ENCODE measurements at regions not wholly inside any gene's neighbourhood (a gene's known extent, or its start where the extent isn't known, plus 50 kb on each side); places are given as distances from the start of the nearest gene placed in this dataset.
"Not testable (repeated sequence)": the region's sequence is repeated elsewhere in the genome, so short reads cannot be mapped to it uniquely, and the experiment has no call there.

DNA sequence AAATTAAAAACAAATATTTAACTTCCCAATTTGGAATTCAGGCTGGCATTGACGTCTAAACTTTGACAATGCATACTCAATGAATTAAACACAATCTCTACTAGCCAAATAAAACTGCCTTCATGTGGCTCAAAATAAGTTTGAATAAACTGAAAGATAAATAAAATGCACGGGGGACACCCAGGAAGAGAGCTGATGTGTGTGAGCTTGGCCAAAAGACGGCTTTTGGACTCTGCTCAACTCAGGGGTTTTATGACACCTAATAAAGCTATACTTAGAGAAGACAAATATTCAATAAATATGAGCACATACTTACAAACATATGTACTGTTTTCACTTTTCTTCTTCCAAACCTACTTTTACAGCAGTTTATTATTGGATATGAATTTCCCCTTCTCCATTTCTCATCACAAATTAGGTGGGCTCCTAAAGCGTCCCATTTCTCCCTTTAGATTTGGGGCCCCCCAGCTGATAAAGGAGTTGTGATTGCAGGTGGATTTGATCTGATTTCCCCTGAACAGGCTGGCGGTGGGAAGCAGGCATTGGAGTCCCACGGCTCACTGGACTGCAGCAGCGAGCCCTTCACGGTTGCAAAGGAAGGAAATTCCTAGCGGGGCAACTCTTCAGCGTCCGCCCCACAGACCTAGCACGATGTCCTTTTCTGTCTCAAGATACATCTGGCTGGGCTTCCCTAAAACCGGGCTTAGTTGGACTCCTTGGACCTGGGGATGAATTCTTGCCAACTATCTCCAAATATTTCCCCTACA lies 79.6 kb downstream of the INSIG1 start:
- DNase-seq (ENCODE audit: low read depth) = no peak

DNA sequence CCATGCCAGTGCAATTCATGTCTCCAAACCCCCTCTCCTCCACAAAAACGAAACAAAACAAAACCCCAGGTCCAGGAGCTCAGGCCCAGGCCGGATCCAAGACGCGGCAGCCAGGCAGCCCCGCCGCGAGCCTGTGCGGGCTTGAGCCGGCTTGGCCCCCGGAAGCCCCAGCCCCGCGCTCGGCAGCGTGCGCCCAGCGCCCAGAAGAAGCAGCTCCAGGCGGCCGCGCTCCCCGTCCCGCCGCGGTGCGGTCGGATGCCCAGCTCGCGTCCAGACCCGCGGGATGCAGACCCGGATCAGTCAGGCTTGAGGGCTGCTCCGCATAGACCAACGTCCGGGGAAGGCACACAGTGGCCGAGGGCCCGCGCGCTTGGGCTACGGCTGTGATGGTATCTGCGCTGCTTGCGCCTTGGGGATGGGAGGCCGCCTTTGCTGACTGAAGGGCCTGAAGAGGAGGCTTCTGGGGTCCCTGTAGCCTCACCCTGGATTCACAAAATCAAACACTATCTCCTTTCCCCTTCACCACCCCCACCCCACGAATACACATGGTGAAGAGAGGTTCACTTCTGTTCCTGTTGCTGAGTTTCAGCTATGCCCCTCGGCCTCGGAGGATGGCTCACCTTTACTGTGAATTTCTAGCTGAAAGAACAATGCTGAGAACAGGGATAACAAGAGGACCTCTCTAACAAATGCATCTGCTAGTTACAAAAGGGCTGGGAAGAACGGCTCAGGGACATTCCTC lies 79.9 kb upstream of the EN2 start:
- DNase-seq (ENCODE audit: low read depth) = no peak

DNA sequence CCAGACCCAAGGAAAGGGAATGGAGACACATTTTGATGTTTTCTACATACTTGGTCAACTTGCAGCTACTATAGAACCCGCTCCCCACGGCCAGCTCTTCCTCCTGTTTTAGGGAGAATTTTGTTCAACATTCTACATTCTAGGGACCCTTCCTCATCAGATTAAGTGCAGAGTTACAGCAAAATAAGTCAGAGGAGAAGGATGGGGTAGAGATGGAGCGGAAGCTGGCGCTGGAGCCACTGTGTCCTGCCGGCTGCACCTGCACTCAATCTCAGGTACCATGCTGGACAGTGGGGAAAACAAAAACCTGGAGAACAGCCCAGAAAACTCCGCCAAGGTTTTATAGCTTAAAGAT lies 79.4 kb upstream of the EN2 start:
- no peak for DNase-seq (ENCODE audit: low read depth)

DNA sequence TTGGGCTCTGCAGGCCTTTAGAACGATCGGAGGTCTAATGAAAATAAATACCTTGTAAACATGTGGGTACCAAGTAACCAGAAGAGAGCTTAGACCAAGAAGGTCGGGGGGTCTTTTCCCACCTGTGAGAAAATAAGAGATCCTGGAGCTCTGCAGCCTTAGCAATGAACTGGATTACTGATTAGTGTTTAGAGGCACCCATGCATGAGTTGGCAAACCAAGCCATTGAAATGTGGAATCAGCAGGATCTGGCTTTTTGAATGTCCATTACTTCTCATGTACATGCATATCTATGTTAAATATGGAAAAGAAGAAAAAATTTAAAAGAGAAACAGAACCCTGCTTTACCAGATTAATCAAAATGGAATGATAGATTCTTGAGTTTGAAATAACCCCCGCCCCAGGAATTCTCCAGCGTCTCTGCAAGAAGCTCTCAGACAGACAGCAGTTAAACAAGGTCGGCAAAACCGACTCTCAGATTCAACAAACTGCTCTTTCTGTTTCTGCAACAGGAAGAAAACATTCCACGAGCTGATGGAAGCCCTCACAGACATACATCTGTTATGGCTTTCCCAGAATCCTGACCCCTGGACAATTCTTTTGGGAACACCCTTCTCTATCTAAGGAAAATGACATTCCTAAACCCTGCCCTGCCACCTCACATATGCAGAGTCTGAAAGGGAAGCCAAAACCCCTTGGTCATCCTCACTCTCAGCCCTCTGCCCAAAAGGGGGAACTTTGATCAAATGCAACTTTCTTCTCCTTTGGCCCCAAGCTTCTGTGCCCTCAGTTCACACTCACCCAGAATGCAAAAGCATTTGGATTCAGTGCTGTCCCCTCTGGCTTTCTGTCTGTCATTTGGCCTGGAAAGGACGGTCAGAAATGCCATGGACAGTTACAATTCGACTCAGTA lies 78.7 kb upstream of the EN2 start:
- DNase-seq (ENCODE audit: low read depth) = no peak

DNA sequence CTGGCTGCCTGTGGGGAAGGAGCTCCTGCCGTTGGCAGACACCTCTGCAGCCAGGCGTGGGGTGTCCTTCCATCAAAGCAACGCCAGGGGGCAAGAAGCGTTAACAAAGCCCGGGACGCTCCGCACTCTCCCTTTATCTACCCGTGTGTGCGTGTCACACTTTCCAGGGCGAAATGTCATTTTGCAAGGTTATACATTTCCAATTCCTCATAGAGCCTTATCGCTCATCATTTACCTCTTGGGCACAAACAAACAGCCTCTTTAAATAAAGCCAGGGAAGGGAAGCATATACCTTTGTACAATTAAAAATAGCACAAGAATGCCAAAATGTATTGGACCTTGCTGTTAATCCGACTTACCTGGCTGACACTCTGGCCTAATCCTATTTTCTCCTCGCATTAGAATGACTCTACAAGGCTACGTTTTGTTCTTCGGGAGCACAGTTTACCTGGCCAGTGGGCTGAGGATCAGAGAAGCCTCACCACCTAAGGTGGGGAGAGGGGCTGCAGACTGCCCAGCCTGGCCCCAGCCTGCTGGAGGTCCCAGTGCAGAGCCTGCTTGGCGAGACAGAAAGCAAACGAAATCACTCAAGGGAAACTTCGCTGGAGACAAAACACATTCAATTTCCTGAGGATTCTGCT lies 77.6 kb upstream of the EN2 start:
- peak; percentile 18 for DNase-seq (ENCODE audit: low read depth)

DNA sequence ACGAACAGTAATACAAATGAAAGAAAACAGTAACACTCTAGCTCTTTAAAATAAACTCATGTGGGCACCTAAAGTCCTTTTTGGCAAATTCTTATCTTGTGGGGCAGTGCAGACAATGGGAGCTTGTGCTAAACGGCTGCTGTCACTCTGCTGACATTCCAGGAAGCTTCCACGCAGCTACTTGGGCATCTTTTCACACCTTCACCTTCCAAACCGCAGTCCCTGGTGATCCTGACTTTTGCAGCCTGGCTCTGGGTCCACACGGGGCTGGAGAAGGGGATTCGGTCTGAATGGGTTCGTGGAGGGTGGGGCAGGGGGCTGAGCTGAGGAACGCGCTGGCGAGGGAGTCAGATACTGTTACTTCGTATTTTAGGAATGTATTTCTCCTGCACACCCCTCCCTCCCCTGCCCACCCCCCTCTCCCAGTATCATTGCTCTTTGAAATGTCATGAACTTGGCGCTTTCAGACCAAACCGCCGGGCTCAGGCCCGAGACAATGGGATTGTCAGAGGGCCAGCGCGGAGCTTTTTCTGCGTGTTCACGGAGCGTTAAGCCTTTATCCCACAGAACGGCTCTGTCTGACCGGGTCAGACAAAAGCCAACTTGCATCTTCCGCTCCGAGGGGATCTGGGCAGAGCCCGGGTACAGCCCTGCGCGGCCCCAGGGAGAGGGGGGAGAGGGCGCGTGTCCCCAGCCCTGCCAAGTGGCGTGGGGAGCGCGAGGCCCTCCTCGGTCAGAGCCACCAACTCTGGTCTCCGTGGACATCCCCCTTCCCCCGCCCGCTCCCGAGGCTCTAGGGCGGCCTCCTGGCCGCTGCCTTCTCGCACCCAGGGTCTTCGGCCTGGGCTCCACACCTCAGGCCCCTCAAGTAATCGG lies 76.7 kb upstream of the EN2 start:
- DNase-seq (ENCODE audit: low read depth) = no peak

DNA sequence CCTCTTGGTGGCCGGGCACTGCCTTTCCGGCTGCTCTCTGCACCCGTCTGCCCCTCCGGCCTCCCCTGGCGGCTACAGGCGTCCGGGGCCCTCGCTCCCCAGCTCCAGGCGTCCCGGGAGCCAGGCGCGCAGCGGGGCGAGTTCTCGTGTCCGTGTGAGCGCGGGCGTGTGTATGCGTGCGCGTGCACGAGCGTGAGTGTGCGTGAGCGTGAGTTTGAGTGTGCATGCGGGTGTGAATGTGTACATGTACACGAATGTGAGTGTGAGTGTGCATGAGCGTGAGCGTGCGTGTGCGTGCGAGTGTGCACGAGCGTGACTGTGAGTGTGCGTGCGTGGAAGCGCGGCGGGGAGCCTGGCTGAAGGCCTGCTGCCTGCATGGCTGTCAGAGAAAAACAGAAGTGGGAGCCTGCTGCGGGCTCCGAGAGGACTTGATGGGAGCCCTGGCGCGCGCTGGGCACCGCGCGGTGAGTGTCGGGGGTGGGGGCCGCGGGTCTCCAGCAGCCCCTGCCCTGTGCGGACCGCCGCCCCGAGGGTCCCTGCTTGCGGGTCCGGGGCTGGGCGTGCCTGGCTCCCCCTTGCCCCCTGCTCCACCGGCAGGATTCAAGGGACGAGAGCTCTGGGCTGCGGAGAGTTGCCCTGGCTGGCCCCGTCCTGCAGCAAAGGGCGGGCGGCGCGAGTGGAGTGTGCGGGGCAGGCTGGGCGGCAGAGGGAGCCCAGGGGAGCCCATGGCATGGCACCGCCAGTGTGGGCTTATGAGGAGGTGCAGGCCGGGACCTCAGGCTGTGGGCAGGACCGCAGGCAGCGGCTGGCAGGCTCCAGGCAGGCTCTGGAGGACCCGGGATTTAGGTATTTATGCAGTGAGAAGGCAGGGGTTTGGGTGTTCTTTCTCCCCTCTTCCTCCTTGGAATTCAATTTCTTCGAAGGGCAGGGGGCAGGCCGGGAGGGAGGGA lies 75.8 kb upstream of the EN2 start:
- no peak for DNase-seq (ENCODE audit: low read depth)

DNA sequence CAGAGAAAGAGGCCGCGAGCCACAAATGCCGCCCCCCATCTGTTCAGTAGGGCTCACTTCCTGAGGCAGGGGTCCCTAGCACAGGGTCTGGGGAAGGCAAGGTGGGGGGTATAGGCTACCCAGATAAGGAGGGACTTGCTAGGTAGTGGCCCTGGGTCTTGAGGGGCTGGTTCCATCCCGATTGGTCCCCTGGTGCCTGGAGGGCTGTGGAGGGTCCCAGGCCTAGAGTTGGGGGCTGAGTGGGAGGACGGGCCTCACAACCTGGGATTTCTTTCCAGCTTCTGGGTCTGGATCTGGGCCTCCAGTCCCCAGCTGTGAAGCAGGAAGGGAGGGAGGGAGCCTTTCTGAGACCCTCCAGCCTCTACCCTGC lies 75.1 kb upstream of the EN2 start:
- no peak for DNase-seq (ENCODE audit: low read depth)

DNA sequence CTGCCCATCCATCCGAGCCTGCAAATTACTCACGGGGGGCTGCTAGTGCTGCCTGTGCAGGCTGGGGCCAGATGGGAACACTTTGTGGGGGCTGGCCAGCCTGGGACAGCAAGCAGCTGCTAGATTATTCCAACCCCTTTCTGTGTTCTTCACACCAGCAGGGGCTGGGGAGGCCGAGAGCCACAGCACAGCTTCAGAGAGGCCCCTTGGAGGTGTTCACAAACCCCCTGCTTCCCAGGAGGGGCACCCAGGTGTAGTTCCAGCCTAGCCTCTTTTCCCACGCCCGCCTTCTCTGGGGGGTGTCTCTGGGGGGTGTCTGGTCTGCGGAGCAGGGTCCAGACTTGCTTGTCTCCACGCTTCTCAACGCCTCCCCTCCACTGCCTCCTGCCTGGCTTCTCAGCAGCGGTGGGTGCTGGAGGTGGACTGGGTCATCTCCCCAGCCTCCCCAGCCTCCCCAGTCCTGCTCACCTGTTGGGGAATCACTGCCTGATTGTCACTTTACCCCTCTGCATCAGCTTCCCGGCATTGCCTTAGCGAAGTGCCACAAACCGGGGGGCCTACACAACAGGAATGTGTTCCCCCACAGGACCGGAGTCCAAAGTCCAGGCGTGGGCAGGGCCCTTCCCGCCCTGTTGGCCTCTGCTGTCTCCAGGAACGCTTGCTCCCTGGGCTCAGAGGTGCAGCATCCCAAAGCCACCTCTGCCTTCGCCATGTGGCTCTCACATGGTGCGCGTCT lies 74.0 kb upstream of the EN2 start:
- DNase-seq (ENCODE audit: low read depth) = no peak

DNA sequence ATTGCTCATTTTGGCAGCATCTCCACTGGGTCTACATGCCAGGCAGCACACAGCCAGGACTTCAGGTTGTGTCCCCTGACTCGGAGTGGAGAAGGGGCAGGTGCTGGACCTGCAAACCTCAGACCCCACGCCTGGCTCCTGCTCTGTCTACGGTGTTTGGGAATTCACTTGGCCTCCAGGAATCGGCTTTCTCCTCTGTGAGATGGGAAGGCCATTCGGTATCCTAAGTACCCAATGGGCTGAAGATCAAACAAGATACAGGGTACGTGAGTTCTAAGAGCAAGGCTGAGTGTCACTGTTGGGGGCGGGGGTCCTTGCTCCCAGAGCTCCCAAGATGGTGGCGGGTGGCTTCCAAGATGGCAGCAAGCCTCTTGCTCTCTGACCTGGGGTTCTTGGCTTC lies 73.2 kb upstream of the EN2 start:
- DNase-seq (ENCODE audit: low read depth) = no peak

DNA sequence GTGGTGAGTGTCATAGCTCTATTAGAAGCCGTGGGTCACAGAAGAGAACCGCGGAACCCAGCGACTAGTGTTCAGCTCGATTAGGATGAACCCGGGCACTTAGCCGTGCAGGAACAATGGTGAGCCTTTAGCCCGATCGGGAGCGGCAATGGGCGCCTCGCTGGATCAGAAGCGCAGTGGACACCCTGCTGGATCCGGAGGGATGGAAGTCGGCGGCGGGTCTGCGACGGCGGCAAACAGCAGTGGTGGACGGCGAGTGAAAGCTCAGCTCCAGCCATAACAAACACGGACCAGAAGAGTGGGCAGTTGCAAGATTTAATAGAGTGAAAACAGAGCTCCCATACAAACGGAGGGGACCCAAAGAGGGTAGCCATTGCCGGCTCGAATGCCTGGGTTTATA lies 72.7 kb upstream of the EN2 start:
- not testable (repeated sequence) for DNase-seq (ENCODE audit: low read depth)

DNA sequence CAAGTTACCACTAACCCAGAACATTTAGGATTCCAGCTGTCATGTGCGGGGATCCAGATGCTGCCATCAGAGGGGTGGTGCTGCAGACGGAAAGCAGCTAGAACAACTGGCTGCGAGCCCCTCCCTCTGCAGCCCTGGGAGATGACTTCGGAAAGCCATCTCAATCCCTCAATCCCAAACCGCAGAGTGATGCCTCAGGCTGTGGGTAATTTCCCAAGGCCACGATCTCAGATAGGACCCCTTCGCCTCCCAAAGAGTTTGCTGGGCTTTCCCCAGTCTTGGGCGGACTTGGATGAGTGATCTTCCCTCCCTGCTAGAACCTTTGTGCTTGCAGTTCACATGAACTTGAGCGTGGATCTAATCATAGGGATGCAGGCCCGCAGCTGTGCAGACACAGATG lies 71.3 kb upstream of the EN2 start:
- DNase-seq (ENCODE audit: low read depth) = no peak

DNA sequence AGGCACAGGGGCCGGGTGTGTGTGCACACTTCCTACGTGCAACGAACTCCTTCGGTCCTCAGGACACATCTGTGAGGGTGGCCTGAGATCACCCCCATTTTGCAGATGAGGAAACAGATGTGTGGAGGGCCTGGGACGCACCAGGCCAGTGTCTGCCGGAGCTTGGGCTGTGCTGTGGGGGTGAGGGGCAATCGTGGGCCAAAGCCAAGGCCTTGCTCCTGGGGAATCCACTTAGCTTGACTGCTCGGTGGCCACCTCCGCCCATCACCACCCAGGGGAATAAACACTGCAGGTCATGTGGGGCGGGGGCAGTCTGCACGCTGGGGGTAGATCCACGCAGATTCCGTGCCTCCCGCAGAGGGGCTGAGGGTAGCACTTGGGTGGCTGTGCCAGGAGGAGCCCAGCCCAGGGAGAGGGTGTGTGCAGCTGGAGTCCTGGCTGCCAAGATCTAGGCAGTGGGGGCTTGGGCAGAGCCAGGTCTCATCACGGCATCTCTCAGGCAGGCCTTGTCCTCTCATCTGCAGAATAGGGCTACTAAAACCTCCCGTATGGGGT lies 70.8 kb upstream of the EN2 start:
- no peak for DNase-seq (ENCODE audit: low read depth)

DNA sequence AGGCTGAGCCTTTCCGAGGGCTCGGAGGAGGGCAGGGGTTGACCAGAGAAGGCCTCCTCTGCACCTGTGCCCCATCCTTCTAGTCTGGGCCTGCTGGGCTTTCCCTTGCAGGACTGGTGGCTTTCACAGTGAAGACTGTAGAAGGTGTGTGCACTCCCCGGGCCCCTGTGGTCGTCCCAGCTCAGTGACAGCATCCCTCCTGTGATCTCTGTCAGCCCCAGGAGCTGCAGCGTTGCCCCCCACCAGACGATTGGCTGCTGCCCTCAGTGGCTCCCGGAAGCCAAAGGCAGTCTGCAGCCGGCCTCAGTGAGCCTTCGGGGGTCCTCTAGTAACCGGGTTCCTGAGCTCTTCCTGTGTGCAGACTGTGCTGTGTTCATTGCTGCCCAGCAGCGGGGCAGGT lies 69.4 kb upstream of the EN2 start:
- DNase-seq (ENCODE audit: low read depth) = no peak

DNA sequence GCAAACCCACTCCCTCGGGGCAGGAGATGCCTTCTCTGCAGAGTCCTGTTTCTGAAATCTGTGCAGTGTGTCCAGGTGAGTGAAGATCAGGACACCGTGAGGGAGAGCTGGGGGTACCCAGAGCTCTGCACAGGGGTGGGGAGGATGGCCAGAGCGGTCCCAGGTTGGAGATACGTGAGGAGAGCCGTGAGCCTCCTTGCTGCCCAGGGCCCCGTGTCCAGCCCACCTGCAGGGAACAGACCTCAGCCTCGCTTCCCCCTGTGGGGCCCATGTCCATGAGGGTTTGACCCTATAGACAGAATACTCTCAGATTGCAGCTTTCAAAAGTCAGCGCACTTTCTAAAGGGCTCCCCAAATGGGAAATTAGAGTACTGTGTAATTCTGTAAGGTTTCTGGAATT lies 66.5 kb upstream of the EN2 start:
- DNase-seq (ENCODE audit: low read depth) = no peak

DNA sequence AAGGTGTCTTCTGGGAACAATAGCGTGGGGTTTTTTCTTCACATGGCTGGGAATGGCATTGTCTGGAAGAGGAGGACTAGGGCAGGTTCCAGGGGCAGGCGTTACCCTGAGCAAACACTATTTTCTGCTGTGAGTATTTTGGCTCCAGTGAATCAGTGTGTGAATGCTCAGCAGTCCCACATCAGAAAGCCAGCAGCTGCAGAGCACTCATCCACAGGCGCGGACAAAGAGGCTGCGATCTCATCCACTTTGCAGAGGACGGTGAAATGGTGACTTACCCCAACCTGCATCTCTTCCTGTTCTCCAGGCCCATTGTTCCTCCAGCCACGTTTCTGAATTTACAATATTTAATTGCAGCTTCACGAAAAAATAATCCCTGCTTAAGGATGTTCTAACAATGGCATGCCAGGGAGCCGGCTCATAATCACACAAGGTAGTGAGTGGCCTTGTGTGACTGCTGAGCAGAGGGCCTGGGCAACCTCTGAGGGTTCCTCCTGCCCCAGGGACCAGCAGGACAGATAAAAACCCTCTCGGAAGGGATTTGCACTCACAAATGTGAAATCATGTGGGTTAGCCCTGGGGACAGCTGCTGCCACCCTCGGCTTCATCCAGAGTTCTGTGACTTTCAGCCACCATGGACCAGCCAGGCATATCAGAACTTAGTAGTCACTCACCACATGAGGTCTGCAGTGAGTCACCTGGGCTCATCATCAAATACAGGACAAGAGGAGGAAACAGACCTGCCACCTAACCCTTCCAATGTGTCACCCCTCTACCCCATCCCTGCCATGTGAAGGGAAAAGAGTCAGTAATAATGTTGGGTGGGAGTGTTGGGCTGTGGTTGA lies 65.0 kb upstream of the EN2 start:
- no peak for DNase-seq (ENCODE audit: low read depth)

DNA sequence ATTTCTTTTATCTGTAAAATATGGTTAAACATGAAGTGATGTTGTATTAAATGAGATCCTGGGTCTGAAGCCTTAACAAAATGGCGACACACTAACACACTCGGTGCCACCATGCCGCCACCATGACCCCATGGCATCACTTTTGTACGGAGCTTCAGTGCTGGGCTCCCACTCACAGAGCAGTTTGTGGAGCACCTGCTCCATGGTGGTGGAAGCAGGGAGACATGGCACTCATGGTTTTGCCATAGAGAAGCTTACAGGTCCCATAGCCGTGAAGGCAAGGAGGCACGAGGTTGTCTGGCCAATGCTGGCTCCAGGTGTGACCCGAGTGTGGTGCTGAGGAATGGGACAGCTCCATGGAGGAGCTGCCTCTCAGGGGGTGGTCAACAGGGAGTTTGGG lies 63.5 kb upstream of the EN2 start:
- DNase-seq (ENCODE audit: low read depth) = no peak

DNA sequence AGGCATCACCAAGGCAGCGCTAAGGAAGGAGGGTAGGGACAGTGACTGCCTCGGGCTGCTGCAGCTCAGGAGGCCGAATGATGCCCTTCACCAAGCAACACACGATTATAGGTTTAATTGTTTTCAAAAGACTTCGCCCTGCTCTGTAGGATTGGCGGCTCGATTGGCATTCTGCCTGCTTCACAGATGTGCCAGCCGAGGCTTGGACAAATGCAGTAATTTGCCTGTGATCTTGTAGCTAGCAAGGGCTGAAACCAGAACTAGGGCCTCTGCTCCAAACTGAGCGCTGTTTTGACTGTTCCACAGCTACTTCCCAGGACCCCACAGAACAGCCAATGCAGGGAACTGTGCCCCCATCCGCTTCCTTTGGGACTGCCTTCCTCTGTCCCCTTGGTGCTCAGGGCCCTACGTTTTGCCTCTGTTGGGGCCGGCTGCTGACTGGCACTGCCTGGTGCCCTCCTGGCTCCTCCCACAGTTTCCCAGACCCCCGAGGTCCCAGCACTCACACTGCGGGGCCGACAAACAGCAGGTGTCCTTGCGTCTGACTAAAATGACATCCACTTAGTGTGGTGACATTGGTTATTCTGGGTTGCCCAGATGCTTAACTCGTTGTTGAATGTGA lies 62.6 kb upstream of the EN2 start:
- no peak for DNase-seq (ENCODE audit: low read depth)

Measured in non-pigmented ciliary epithelial cell (primary cell).